Activated naive CD8-positive, alpha-beta T cell (primary cell): ENCODE measurements at regions not wholly inside any gene's neighbourhood (a gene's known extent, or its start where the extent isn't known, plus 50 kb on each side); places are given as distances from the start of the nearest gene placed in this dataset.

Experiments used
- H3K27ac Mint-ChIP-seq: one replicate; pipeline ENCODE4 v1.8.0; 2021; ENCODE audit warnings: mixed read lengths
- H3K27me3 Mint-ChIP-seq: one replicate; pipeline ENCODE4 v1.8.0; 2021; ENCODE audit warnings: mixed read lengths
- H3K36me3 Mint-ChIP-seq: one replicate; pipeline ENCODE4 v1.8.0; 2021; ENCODE audit warnings: mixed read lengths
- H3K4me1 Mint-ChIP-seq: one replicate; pipeline ENCODE4 v1.8.0; 2021; ENCODE audit warnings: low read depth, mixed read lengths
- H3K4me3 Mint-ChIP-seq: one replicate; pipeline ENCODE4 v1.8.0; 2021; ENCODE audit warnings: mild to moderate bottlenecking, mixed read lengths
- H3K9me3 Mint-ChIP-seq: one replicate; pipeline ENCODE4 v1.8.0; 2021; ENCODE audit warnings: low read depth, mixed read lengths

DNA sequence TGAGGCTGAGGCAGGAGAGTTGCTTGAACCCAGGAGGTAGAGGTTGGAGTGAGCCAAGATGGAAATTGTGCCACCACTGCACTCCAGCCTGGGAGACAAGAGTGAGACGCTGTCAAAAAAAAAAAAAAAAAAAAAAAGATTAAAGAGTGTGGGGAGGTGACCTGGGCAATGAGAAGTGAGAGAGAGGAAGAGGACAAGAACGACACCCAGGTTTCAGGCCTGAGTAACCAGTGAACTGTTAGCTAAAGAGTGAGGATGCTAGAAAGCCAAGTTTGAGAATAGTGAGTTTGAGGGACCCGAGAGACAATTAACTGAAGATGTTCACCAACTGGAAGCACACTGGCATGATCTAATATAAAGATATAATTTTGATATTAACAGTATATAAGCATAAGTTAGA, 85.4 kb upstream of the TNFAIP3 start:
- no peaks in the 10 kb centered on the region for H3K9me3 Mint-ChIP-seq
- H3K27ac Mint-ChIP-seq, result no peak overlapping the region
- no peaks in the 10 kb centered on the region for H3K27me3 Mint-ChIP-seq
- no peak overlapping the region for H3K4me3 Mint-ChIP-seq
- no peaks in the 10 kb centered on the region for H3K36me3 Mint-ChIP-seq
- H3K4me1 Mint-ChIP-seq, result no peaks in the 10 kb centered on the region

DNA sequence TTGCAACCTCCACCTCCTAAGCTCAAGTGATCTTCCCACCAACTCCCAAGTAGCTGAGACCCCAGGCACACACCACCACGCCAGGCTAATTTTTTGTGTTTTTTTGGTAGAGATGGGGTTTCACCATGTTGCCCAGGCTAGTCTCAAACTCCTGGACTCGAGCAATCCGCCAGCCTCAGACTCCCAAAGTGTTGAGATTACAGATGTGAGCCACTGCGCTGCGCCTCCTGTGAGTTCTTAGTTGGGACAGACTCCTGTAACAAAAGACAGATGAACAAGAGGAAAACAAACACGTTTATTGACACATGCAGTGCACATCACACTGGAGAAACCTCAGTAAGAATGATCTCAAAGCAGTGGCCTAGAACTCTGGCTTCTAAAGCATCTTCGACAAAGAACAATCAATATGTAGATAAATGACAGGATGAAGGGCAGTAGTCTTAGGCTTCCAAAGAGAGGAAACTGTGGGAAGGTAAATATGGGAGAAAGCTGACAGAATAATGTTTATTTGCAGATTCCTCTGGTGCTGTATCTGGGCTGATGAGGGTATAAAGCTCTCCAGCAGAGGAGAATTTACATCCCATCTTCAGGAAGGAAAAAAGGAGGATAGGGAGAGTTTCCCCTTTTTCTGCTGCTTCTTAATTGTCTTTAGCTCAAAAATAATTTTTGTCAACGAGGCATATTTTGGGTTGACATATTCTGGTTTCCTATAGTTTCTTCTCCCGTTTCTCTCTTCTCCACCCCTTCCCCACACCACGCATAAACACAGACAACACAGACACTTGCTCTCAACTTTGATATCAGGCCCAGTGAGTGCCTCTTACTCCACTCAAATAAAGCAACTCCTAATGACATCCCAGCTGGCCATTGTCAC, 84.7 kb upstream of the TNFAIP3 start:
- H3K27me3 Mint-ChIP-seq, result no peaks in the 10 kb centered on the region
- H3K4me1 Mint-ChIP-seq, result no peaks in the 10 kb centered on the region
- no peaks in the 10 kb centered on the region for H3K9me3 Mint-ChIP-seq
- H3K36me3 Mint-ChIP-seq, result no peaks in the 10 kb centered on the region
- H3K4me3 Mint-ChIP-seq, result no peak overlapping the region
- H3K27ac Mint-ChIP-seq, result no peak overlapping the region

- Mint-ChIP-seq H3K27ac (no peak overlapping the region), H3K9me3 (no peaks in the 10 kb centered on the region), H3K4me1 (no peaks in the 10 kb centered on the region), H3K36me3 (no peaks in the 10 kb centered on the region), H3K27me3 (no peaks in the 10 kb centered on the region), H3K4me3 (no peak overlapping the region)
Observed at GRCh38 chr6:137783710-137784109, 83.3 kb upstream of the TNFAIP3 start.

DNA sequence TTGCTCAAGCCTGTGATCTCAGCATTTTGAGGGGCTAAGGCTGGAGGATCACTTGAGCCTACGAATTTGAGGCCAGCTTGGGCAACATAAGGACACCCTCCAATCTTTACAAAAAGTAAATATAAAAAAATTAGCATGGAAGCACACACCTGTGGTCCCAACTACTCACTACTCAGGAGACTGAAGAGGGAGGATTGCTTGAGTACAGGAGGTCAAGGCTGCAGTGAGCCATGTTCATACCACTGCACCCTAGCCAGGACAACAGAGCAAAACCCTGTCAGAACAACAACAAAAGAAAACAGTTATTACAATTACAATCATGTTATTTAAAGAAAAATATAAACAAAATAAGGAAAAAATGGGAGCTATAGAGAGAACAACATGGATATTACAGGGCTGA, 82.5 kb upstream of the TNFAIP3 start:
- H3K27ac Mint-ChIP-seq, result no peak overlapping the region
- no peaks in the 10 kb centered on the region for H3K36me3 Mint-ChIP-seq
- H3K27me3 Mint-ChIP-seq, result no peaks in the 10 kb centered on the region
- peaks cover 1% of the 10 kb centered on the region for H3K4me1 Mint-ChIP-seq
- no peak overlapping the region for H3K4me3 Mint-ChIP-seq
- H3K9me3 Mint-ChIP-seq, result no peaks in the 10 kb centered on the region

DNA sequence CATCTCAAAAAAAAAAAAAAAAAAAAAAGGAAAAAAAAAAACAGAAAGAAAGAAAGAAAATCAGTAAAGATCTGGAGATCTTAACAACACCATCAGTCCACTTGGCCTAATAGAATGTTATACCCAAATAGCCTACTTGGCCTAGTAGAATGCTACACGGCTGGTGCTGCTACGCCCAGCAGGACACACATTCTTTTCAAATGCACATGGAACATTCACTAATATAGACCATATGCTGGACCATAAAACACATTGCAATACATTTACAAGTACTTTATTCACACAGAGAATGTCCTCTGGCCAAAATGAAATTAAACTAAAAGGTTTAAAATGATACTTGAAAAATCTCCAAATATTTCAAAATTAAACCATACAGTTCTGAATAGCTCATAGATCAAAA, 80.0 kb upstream of the TNFAIP3 start:
- Mint-ChIP-seq H3K27me3 (no peaks in the 10 kb centered on the region), H3K36me3 (no peaks in the 10 kb centered on the region), H3K27ac (no peak overlapping the region), H3K4me1 (peaks cover 25% of the 10 kb centered on the region), H3K4me3 (no peak overlapping the region), H3K9me3 (no peaks in the 10 kb centered on the region)

DNA sequence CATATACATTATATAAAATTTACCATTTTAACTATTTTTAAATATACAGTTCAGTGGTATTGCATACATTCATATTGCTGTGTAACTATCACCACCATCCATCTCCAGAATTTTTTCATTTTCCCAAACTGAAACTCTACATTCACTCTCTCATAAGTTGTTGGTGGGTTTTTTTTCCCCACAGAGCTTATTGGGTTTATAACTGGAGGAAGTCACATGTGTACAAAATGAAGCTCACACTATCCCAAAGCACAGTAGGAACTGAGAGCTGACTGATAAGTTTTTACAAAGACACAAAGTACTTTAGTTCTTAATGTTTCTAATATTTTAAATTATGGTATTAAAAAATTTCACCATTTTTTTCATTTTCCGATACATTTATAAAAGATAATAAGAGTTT, 78.8 kb upstream of the TNFAIP3 start:
- Mint-ChIP-seq H3K4me3 (no peak overlapping the region), H3K27ac (no peak overlapping the region), H3K27me3 (no peaks in the 10 kb centered on the region), H3K4me1 (peaks cover 30% of the 10 kb centered on the region), H3K9me3 (no peaks in the 10 kb centered on the region), H3K36me3 (no peaks in the 10 kb centered on the region)

DNA sequence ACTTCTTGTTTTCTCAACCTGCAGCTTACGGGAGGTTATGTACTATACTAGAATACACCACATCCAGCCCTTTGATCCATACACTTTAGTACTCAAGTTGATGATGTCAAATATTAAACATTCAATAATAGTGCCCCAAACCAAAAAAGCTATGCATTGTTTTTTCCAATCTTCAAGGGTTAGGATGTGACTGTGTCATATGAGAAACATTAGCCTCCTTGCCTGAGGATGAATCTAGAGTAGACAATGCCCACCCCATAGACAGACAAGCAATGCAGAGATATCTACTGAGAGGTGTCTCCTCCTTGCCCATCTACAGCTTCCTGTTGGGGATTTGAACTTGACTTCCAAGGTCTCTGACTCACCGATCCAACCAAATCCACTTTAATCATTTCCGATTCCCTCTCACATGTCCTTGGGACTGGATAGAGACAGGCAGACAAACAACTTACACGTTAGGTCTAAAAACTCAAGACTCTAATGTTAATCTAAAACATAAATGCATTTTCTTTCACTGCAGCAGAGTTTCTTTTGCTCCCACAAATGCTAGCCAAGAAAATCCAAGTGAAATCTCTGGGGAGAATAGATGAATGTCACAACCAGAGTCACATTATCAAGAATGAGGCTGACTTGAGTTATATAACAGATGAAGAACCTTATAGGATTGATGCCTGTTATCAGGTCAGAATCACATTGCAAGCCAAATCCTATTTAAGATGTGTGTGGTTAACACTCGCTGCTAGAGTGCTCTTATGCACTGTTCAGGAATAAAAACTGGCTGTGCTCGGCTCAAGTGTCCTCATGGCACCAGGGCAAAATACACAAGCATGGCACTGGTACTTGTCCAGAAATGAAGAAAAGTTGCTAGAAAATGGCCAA, 75.5 kb upstream of the TNFAIP3 start:
- peak overlapping the region; percentile 68 for H3K27ac Mint-ChIP-seq
- H3K9me3 Mint-ChIP-seq, result no peaks in the 10 kb centered on the region
- peak overlapping the region; percentile 51 for H3K4me3 Mint-ChIP-seq
- no peaks in the 10 kb centered on the region for H3K27me3 Mint-ChIP-seq
- peaks cover 54% of the 10 kb centered on the region for H3K4me1 Mint-ChIP-seq
- H3K36me3 Mint-ChIP-seq, result no peaks in the 10 kb centered on the region

- Mint-ChIP-seq H3K27me3 (no peaks in the 10 kb centered on the region), H3K36me3 (no peaks in the 10 kb centered on the region), H3K9me3 (no peaks in the 10 kb centered on the region), H3K4me3 (peak overlapping the region; percentile 51), H3K27ac (peak overlapping the region; percentile 68), H3K4me1 (peaks cover 56% of the 10 kb centered on the region)
Observed at GRCh38 chr6:137792160-137793033, 74.7 kb upstream of the TNFAIP3 start.

- H3K36me3 Mint-ChIP-seq, result no peaks in the 10 kb centered on the region
- peaks cover 70% of the 10 kb centered on the region for H3K4me1 Mint-ChIP-seq
- no peaks in the 10 kb centered on the region for H3K27me3 Mint-ChIP-seq
- H3K27ac Mint-ChIP-seq, result peak overlapping the region; percentile 43
- H3K4me3 Mint-ChIP-seq, result peak overlapping the region; percentile 0
- H3K9me3 Mint-ChIP-seq, result no peaks in the 10 kb centered on the region
Observed at GRCh38 chr6:137793805-137794515, 73.1 kb upstream of the TNFAIP3 start.

- Mint-ChIP-seq H3K9me3 (no peaks in the 10 kb centered on the region), H3K27ac (no peak overlapping the region), H3K27me3 (no peaks in the 10 kb centered on the region), H3K4me1 (peaks cover 75% of the 10 kb centered on the region), H3K36me3 (no peaks in the 10 kb centered on the region), H3K4me3 (peak overlapping the region; percentile 0)
Observed at GRCh38 chr6:137794516-137795201, 72.4 kb upstream of the TNFAIP3 start.

GRCh38 chr6:137795501-137795900, 71.6 kb upstream of the TNFAIP3 start:
- H3K4me1 Mint-ChIP-seq, result peaks cover 75% of the 10 kb centered on the region
- H3K9me3 Mint-ChIP-seq, result no peaks in the 10 kb centered on the region
- H3K4me3 Mint-ChIP-seq, result no peak overlapping the region
- H3K36me3 Mint-ChIP-seq, result no peaks in the 10 kb centered on the region
- no peaks in the 10 kb centered on the region for H3K27me3 Mint-ChIP-seq
- H3K27ac Mint-ChIP-seq, result no peak overlapping the region

DNA sequence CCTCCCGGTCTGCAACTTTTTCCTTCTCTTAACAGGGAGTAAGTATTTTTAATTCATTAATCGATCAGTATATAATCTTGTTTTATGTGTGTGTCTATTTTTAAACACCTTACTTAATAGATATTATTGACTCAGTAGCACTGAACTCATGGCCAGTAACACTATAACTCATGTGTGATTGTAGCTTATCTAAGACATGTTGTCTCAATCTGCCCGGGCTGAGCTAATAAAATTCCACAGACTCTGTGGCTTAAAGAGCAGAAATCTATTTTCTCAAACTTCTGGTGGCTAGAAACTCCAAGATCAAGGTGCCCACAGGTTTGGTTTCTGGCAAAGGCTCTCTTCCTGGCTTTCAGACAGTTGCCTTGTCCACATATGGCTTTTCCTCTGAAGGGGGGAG, 68.8 kb upstream of the TNFAIP3 start:
- Mint-ChIP-seq H3K4me1 (peaks cover 65% of the 10 kb centered on the region), H3K9me3 (no peaks in the 10 kb centered on the region), H3K27ac (peak overlapping the region; percentile 51), H3K27me3 (no peaks in the 10 kb centered on the region), H3K4me3 (no peak overlapping the region), H3K36me3 (peaks cover under 1% of the 10 kb centered on the region)

DNA sequence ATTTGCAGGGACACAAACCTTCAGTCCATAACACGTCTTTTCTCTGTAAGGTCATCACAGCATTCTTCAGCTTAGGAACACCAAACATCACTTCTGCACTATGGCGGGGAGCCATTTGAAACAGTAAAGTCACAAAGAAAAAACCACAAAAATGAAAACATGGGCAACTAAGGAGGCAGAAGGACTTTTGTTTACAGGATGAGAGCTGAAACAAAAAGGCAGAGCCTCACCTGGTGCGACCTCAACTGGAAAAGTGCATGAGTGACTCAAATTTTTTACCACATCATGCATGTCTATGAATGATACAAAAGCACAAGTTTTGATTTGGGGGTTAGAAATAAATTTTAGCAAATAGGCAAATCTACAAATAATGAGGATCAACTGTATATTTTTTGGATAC, 68.2 kb upstream of the TNFAIP3 start:
- Mint-ChIP-seq H3K27ac (peak overlapping the region; percentile 83), H3K9me3 (no peaks in the 10 kb centered on the region), H3K4me1 (peaks cover 66% of the 10 kb centered on the region), H3K4me3 (peak overlapping the region; percentile 58), H3K36me3 (peaks cover 3% of the 10 kb centered on the region), H3K27me3 (no peaks in the 10 kb centered on the region)
